ENCODE measurements at regions not wholly inside any gene's neighbourhood (a gene's known extent, or its start where the extent isn't known, plus 50 kb on each side); places are given as distances from the start of the nearest gene placed in this dataset.

DNA sequence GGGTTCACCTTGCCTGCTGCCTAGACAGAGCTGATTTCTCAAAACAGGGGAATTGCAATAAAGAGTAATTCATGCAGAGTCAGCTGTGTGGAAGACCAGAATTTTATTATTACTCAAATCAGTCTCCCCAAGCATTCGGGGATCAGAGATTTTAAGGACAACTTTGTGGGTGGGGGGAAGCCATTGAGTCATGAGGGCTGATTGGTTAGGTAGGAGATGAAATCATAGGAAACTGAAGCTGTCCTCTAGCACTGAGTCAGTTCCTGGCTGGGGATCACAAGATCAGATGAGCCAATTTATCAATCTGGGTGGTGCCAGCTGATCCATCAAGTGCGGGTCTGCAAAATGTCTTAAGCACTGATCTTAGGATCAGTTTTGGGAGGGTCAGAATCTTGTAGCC lies 159.1 kb upstream of the MAP1B start:
- no peak for DNase-seq (ENCODE audit: low read depth)

DNA sequence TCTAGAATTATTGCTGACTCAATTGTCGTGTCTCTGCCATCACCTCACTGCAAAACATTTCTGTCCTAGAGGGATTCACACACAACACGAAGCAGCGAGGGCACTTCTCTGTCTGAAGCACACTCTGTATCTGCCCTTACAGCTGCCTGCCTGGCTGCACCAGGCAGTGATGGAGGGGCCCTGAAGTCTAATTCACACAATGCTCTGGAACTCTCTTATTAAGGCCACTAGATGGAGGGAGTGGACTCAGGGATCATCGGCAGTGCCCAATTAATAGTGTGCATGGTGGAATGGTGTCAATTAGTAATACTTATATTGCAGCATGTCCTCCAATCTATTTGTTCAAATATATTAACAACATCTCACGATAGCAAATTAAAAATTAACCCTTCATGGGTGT lies 157.5 kb upstream of the MAP1B start:
- no peak for DNase-seq (ENCODE audit: low read depth)

DNA sequence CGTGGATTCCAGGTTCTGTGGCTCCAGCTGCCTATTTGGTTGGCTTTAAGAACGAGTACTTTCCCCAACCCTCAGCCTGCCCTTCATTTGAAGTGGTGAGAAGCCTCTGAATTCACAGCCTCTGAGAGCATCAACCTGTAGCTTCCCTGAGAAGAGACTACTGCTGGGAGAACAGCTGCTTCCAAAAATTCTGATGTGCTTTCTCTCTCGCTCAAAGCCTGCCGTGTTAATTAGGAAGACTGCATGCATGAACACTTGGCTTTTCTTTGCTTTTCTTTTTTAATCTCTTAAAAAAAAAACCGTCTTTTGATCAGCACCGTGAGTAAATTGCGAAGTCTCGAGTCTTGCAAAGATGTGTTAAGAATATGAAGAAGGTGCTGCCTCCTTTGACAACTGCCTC lies 153.4 kb upstream of the MAP1B start:
- no peak for DNase-seq (ENCODE audit: low read depth)

DNA sequence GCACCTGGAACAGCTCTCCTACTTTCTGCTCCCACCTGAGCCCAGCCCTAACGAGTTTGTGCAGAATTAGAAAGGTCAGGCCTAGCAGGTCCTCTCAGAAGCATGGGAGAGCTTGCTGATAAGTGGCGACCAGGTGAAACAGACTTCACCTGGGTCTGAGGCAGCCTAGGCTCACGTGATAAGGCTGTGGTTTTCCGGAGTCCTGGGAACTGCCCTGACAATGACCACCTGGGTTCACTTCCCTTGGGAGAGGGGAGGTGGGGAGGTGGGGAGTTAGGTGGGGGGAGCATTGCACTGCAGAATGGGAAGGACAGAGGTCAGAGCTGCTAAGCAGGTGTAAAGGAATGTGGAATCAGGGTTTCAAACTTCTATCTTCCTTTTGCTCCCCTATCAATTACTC lies 152.9 kb upstream of the MAP1B start:
- no peak for DNase-seq (ENCODE audit: low read depth)

DNA sequence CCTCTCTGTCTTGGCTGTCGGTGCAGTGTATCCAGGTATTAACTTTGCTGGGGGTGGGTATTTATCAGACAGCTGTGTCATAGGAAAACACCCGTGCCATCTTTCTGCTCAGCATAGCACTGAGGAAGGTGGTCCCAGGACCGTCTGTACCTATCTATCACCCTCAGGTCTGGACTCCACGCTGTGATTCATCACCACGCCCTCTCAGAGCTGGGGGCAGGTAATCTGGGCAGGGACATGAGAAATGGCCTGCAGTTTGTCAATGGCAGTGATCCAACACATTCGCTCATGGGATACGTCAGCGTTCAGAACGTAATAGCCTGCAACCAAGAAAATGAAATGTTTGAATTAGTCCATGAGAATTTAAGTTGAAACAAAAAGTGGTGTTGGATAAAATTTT lies 151.6 kb upstream of the MAP1B start:
- no peak for DNase-seq (ENCODE audit: low read depth)

DNA sequence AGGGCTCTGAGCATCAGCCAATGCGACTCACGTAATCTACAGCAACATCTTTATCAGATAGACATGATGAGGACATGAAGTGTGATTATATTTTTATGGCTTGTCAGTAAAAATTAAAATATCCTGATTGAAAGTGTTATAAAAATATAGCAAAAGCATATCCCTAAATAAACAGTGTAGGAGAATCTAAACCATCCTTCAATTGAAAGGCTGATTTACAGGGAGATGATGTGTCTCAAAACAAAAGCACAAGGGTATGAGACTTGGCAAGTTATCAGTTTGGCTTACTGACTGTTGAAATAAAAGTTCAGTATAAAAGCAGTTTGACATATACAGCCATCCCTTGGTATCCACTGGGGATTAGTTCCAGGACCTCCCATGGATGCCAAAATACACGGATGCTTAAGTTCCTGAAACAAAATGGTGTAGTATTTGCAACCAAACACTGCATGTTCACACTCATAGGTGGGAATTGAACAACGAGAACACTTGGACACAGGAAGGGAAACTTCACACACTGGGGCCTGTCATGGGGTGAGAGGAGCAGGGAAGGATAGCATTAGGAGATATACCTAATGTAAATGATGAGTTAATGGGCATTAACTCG lies 149.9 kb upstream of the MAP1B start:
- no peak for DNase-seq (ENCODE audit: low read depth)

DNA sequence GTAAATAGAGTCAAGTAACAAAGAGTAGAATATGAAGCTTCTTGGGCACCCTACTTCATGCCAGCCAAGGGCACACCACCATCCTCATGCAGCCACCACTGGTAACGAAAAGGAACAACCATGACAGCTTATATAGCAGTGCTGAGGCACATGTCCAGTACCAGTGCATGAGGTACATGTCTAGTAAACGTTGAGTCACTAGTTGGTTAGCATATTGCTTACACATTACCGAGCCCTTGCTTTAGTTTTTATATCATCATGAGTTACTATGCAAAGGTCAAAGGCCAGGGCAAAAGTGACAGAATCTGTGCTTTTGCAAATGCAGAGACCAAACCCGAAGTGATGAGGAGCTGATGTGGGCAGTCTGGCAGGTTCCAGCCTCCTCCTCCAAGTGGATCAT lies 147.1 kb upstream of the MAP1B start:
- no peak for DNase-seq (ENCODE audit: low read depth)

DNA sequence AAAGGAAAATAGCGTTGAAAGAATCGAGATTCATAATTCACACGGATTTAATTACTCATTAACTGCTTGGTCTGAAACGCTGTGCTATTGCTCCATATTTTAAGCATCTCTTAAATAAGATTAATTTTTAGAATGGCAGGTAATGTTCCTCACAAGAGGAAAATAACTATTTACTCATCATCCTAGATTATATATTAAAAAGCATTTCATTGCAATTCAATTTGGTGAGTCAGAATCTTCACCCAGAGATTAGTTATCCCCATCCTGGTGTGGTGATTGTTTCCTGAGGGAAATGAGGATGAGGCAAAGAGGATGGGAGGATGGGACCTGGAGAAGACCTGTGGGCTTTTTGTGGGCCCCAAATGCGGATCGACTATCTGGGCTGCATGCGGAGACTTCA lies 145.5 kb upstream of the MAP1B start:
- no peak for DNase-seq (ENCODE audit: low read depth)

DNA sequence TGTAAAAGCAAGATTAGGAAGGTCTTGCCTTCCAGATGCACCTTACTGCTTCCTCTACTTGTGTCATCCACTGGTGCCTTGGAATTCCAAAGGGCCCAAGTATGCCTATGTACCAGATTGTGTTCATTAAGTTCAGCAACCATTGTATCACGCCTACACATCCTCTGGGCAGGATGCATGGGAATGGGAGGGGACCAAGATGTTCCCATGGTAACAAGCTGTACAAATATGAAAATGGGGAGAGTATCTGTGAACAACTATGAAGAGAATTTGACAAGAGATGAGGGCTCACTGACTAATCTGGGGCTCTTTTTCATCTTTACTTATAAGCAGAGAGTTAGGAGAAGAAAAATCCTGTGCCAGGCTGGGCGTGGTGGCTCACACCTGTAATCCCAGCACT lies 137.8 kb upstream of the MAP1B start:
- no peak for DNase-seq (ENCODE audit: low read depth)

DNA sequence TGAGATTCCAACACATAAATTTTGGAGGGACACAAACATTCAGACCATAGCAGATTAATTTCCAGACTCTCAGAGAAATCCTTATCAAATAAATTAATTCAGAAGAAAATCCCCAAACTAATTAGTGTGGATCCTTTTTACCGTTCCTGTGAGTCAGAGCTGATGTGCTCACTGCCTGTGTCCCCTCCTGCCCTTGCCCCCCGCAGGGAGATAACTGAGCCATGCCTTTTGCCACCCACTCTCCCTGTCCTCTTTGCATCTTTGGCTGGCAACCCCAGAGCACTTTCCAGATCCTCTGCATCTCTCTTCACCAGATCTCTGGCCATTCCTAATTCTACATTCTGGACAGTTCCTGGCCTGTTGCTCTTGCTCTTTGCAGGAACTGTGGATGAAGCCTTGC lies 135.4 kb upstream of the MAP1B start:
- no peak for DNase-seq (ENCODE audit: low read depth)

DNA sequence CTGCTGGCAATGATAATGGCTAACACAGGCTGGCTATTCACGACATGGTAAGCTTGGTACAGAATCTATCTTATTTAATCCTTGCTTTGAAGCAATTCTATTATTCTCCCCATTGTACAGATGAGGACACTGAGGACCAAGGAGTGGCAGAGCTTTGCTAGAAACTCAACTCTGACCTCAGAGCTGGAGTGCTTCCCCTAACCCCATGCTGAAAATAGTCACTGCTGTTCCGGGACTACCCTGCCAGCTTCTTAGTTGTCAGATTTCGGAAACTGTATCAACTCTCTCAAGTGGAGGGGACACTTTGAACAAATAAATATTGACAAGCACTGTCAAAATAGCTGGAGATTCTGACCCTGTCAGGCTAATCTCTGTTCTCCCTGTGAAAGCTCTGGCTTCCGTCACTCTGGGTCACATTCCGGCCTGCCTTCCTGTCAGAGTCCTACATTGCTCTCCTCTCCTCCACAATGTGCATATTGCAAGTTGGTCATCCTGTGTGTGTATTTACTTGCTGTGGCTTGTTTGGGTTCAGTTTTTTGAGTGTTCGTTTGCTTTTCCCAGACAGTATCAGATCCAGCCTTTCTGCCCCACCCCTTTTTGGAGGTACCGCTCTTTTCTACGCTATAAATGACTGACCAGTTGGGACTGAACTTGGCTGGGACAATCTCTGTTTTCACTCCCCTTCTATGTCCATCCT lies 134.3 kb upstream of the MAP1B start:
- DNase-seq (ENCODE audit: low read depth), result no peak

DNA sequence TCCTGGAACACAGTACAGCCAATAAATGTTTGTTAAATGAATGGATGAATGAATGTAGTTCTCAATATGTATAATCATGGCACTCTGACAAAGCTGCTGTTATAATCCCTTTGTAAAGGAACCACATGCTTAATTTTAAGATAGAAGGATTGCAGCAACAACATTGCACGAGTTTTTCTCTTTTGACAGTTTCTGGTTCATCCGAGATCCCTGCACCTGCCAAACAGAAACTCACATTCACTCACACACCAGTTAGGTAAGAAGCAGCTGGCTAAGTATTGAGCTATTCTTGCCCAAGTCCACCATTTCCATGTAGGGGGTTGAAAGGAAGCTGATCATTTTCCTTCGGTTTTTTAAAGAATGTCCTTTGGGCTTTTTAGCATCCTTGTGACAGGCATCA lies 133.7 kb upstream of the MAP1B start:
- no peak for DNase-seq (ENCODE audit: low read depth)

DNA sequence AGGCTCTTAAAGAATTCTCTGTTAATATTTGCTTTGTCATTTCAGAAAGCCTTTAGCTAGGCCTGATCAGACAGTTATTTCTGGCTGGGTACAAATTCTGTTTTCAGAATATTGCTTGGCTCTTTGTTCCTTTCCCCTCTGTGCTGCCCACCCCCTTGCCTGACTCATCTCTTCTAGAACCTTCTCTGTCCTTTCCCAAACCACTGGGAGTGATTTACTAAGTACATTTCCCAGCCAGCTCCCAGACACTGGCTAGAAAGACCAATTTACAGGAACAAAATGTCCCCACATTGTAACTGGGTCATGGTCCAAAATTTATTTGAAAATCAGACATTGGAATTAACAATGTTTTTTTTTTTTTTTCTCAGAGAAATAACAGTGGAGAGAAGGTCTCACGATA lies 133.1 kb upstream of the MAP1B start:
- DNase-seq (ENCODE audit: low read depth), result no peak

DNA sequence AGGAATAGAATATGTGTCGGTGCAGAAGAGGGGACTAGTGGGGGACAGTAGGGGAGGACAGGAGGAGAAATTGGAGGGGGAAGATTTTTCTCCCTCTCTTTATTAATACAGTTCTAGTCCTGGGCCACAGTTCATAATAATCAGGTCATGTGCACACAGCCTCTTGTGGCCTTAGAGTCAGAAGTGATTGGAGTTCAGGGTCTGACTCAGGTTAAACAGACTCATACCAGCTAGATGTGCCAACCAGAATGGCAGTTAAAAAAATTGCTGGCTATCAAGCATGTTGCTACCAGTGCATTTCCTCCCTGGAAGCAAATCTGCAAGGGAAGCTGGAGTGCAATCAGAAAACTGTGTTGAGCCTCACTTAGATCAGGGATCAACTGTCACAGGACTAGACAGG lies 132.7 kb upstream of the MAP1B start:
- no peak for DNase-seq (ENCODE audit: low read depth)

DNA sequence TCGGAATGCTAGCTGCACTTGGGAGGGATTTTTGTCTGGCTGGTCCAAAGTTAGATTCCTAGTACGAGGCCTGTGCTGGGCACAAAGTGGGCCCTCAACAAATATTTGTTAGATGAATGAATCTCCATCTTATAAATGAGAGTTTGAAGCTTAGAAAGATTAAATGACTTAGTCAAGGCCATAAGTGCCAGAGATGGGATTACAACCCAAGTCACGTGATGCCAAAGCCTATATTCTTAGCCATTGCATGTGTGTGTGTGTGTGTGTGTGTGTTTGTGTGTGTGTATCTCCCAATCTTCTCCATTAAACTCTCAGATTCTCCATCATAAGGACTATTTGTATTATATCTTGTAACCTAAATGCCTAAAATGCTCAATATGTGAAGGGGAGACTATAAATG lies 130.8 kb upstream of the MAP1B start:
- DNase-seq (ENCODE audit: low read depth), result no peak

DNA sequence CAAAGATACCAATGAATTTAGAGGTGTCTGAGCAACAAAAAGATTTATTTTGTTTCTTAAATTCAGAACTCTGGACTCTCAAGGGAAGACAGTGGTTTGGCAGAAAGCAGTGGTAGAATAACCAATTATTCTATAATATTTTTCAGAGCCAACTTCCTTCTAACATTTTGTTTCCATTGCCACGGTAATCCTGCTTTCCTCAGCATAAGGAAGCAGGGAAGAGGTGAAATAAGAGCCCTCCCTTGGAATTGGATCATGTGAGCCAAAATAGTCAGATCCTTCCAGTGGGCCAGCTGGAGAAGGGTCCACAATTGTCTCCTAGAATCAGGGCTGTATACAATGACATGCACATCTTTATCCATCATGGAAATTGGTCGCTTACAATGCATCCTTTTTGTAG lies 130.0 kb upstream of the MAP1B start:
- no peak for DNase-seq (ENCODE audit: low read depth)

DNA sequence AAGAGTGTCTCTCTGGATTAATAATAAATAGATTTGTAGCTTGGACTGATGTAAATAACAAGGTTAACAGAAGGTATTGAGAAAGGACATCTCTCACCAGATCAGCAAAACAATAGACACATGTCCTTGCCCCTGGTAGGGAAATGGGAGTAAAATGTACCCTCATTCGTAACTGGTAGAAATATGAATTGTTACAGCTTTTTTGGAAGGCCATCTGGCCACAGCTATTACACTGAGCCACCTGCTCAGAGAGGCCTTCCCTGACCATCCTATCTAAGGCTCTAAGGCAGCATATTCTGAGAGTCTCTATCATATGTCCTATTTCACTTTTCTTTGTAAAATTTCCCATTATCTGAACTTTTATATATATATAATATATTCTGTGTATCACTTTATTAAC lies 129.1 kb upstream of the MAP1B start:
- no peak for DNase-seq (ENCODE audit: low read depth)

DNA sequence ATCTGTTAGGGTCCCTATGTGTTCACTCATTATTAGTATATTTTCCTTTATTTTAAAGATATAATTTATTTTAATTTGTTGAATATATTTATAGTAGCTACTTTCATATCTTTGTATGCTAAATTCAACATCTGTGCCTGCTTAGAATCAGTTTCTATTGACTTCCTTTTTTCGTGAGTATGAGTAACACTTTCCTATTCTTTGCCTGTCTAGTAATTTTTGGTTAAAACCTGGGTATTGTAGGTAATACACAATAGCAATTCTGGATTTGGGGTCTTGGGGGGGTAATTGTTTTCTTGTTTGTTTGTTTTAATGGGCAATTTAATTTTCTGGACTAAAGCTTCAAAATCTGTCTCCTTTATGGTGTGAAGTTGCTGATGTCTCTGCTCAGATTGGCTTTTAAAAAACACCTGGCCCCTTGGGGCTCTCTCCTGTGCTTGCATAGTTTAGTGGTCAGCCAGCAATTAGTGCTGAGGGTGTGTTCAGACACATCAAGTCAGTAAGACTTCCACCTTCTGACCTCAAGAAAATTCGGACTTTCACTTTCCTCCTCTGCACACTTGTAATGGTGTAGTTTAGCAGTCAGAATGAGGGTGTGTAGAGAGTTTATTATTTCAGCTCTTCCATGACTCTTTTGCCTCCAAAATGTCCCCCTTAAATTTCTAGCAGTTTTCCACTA lies 124.4 kb upstream of the MAP1B start:
- no peak for DNase-seq (ENCODE audit: low read depth)

DNA sequence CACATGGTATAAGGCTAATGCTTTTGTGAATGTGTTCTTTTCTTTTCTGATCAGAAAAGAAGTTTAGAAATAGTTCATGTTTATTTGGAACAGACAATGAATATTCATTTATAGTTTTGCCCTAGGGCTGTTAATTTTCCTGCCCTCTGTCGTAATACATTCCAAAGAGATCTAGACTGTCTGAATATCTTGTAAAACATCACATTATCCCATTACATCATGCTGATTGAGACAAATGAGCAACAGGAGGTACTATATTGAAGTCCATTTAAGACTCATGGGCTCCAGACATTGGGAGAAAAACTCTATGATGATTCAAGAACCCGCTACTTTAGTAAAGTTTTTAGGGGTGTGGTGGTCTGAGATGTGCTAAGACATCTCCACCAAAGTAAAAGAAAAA lies 121.2 kb upstream of the MAP1B start:
- no peak for DNase-seq (ENCODE audit: low read depth)

DNA sequence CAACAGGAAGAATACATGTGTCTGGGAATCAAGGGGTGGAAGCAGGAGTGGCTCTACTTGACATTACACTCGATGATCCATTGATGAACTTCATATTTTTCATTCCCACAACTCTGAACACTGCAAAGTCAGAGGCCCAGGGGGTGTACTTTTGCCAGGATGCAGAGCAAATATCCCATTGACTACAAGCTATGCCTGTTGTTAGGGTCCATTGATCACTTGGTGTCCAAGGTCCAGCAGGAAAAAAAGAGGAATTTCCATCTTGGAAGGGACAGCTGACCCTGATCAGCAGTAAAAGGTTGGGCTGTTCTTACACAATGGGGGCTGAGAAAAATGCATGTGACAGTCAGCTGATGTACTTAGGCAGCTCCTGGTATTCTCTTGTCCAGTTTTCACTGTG lies 118.5 kb upstream of the MAP1B start:
- DNase-seq (ENCODE audit: low read depth), result no peak

DNA sequence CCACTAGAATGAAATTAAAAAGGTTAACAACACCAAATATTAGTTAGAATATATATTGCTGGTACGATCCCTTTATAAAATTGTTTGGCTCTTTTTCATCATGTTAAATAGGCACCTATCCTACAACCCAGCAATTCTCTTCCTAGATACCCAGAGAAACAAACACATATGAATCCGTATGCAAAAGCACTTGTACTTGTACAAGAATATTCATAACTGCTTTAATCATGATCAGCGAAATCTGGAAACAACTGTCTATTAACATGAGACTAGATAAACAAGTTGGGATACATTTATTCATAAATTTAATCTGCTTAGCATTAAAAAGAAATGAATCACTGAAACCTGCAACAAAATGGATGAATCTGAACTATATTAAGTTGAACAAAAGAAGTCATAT lies 113.7 kb upstream of the MAP1B start:
- no peak for DNase-seq (ENCODE audit: low read depth)

DNA sequence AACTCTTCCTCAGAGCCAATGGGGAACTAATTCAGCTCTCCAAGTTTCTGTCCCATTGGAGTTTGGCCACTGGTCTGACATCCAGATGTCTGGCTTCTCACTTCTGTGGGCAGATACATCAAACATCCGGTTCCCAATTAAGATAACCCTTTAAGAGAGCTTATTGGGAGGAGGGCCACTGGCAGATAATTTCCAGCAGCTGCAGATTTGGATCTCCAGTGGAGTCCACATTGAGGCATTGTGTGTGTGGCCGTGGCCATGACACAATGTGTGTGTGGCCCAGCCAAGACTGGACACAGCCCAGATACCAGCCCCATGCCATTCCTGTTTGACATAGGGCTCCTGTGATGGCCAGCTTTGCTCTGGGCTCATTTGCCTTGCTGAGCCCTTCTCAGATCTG lies 110.5 kb upstream of the MAP1B start:
- no peak for DNase-seq (ENCODE audit: low read depth)

DNA sequence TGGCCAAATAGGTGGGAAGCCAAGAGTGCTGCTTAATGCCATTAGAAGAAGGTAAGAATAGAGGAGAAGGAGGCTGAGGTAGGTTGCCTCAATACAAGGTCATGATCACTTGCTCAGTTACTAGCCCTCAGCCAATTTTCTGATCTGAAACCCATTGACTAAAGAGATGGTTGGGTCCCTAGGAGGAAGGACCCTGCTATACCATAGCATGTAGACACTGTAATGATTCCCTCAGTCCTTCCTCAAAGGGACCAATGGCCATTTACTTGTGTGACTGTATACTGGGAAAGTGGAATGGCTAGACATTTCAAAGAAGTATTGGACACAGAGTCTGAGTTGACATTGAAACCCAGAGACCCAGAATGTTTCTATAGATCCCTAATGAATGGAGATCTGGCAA lies 108.5 kb upstream of the MAP1B start:
- DNase-seq (ENCODE audit: low read depth), result no peak

DNA sequence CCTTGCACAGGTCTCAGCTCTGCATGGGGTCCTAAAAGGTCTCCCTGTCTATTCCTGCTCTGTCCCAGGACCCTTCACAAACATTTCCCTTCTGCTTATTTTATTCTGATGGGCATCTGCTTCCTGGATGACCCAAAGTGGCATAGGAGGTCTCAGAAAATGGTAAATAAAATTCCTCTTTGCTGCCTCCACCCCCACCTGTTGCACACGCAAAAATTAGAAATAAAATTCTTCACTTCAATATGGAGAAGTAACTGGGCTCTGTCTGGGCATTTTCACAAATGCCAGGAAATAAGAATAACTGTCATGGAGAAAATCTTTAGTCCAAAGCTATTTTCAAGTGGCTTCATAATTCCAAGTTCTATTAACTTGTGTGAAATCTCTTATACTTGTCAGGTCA lies 106.6 kb upstream of the MAP1B start:
- DNase-seq (ENCODE audit: low read depth), result no peak

Data from stimulated activated CD8-positive, alpha-beta memory T cell treated with anti-CD3 and anti-CD28 coated beads, Interleukin-12 subunit alpha, Interleukin-12 subunit beta, amount 100 ng/mL, for 1 hour (primary cell).